BLaER1 (cell line): ENCODE measurements at regions not wholly inside any gene's neighbourhood (a gene's known extent, or its start where the extent isn't known, plus 50 kb on each side); places are given as distances from the start of the nearest gene placed in this dataset.

Experiments used
- H3K27ac ChIP-seq: shearing (Covaris generic); formaldehyde crosslinking; 2 replicates; pipeline ENCODE4 v1.8.1; 2022
- H3K27me3 ChIP-seq: shearing (Covaris generic); formaldehyde crosslinking; 2 replicates; pipeline ENCODE4 v1.8.1; 2022
- H3K36me3 ChIP-seq: shearing (Covaris generic); formaldehyde crosslinking; 2 replicates; pipeline ENCODE4 v1.8.1; 2022
- H3K4me1 ChIP-seq: shearing (Covaris generic); formaldehyde crosslinking; 2 replicates; pipeline ENCODE4 v1.8.1; 2022
- H3K4me2 ChIP-seq: shearing (Covaris generic); formaldehyde crosslinking; 2 replicates; pipeline ENCODE4 v1.8.1; 2022
- H3K4me3 ChIP-seq: shearing (Covaris generic); formaldehyde crosslinking; 2 replicates; pipeline ENCODE4 v1.8.1; 2022
- H3K9ac ChIP-seq: shearing (Covaris generic); formaldehyde crosslinking; 2 replicates; pipeline ENCODE4 v1.8.1; 2022
- H3K9me3 ChIP-seq: shearing (Covaris generic); formaldehyde crosslinking; 2 replicates; pipeline ENCODE4 v1.8.1; 2022
- H4K20me1 ChIP-seq: shearing (Covaris generic); formaldehyde crosslinking; 2 replicates; pipeline ENCODE4 v1.8.1; 2022
- Cebpa-rat ChIP-seq: shearing (Covaris generic); IDR thresholded peaks from 2 replicates; pipeline ENCODE4 v1.8.1; 2022

DNA sequence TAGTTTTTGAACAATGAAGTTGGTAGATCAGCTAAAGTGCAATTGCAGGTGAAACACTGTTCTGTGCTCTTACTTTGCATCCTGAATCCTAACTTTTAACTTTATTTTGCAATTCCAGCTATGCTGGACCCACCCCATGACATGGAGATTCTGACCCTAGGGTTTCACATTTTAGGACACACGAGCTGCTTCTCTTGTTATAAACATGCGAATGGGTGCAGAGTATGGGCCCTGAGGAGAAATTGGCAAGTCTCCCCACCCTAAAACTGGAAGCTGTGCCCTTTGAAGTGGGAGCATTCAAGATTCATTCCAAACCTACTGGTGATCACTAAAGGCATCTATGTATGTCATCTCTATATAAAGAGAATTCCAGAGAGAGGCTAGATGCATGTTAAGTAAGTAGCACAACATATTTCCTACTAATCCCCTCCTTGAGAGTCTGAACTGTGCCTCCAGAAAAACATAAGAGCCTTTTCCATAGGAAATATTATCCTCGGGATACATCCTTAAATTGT lies 794.3 kb upstream of the ZEB2 start:
- Histone ChIP-seq H3K4me3 (no peak overlapping the region), H3K27ac (no peak overlapping the region), H3K9me3 (peaks cover 51% of the 10 kb centered on the region), H3K4me1 (no peaks in the 10 kb centered on the region), H3K36me3 (0 out of 2 replicates have a peak, but pooled peaks cover 3% of the 10 kb centered on the region), H3K27me3 (no peaks in the 10 kb centered on the region), H3K9ac (no peak overlapping the region), H4K20me1 (no peaks in the 10 kb centered on the region), H3K4me2 (no peak overlapping the region)
- TF ChIP-seq Cebpa-rat, result no peak

DNA sequence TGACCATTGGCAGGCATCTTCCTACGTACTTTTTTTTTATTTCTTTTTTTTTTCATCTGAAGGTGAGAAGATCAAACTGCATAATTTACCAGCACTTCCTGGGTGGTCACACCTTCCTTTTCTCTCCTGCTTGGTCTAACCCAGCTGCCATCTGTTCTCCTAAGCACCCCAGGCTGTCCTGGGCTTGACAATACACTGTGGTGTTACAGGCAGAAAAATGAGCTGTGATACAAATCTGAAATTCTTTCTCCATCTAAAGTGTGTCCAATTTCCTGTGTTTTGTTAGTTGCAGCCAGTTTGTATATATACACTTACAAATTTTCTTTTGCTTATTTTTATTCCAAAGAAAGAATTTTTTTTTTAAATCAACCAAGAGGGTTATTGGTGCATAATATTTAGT lies 786.0 kb upstream of the ZEB2 start:
- H3K27me3 ChIP-seq, result no peaks in the 10 kb centered on the region
- no peak overlapping the region for H3K4me3 ChIP-seq
- no peaks in the 10 kb centered on the region for H3K36me3 ChIP-seq
- H4K20me1 ChIP-seq, result no peaks in the 10 kb centered on the region
- no peaks in the 10 kb centered on the region for H3K4me1 ChIP-seq
- no peak overlapping the region for H3K27ac ChIP-seq
- H3K4me2 ChIP-seq, result no peak overlapping the region
- no peak for TF ChIP-seq Cebpa-rat
- H3K9ac ChIP-seq, result no peak overlapping the region
- H3K9me3 ChIP-seq, result peaks cover 13% of the 10 kb centered on the region

DNA sequence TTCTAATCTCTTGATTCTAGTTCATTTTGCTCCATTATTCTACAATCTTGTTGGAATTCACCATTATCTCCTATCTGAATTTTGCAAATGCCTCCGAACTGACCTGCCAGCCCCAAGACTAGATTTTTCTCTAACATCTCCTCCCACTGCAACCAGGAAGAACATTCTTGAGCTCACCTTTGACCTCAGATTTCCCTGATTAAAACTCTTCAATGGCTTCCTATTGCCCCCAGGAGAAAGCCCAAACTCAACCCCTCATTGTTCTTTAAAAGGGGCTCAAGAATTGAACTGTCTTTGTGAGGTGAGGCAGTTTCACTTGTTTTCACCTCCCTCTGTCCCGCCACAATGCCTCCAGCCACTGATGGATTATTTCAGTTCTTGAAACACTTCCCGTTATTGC lies 784.6 kb upstream of the ZEB2 start:
- no peaks in the 10 kb centered on the region for H3K27me3 ChIP-seq
- H3K9me3 ChIP-seq, result peaks cover 5% of the 10 kb centered on the region
- H4K20me1 ChIP-seq, result no peaks in the 10 kb centered on the region
- H3K9ac ChIP-seq, result no peak overlapping the region
- no peaks in the 10 kb centered on the region for H3K4me1 ChIP-seq
- no peak overlapping the region for H3K4me2 ChIP-seq
- no peak for TF ChIP-seq Cebpa-rat
- H3K36me3 ChIP-seq, result no peaks in the 10 kb centered on the region
- no peak overlapping the region for H3K27ac ChIP-seq
- no peak overlapping the region for H3K4me3 ChIP-seq

DNA sequence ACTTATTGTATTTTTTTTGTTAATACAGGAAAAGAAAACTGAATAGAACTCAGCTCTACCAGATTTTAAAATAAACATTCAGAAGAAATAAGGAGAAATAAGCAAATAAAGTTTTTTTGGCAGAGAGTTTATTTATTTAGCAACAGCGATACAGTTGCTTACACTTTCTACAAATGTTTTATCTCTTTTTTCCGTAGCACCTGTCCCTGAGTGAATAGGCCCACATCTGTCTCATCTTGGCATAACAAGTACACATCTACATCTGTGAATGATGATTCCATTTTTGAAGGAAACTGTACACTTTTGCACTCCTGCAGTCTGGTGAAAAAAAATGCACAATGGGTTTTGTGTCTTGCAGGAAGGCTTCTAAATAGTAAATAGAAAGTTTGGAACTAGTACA lies 783.6 kb upstream of the ZEB2 start:
- Histone ChIP-seq H4K20me1 (no peaks in the 10 kb centered on the region), H3K27ac (no peak overlapping the region), H3K27me3 (no peaks in the 10 kb centered on the region), H3K36me3 (no peaks in the 10 kb centered on the region), H3K4me1 (no peaks in the 10 kb centered on the region), H3K4me3 (no peak overlapping the region), H3K9me3 (no peaks in the 10 kb centered on the region), H3K4me2 (no peak overlapping the region), H3K9ac (no peak overlapping the region)
- no peak for TF ChIP-seq Cebpa-rat

DNA sequence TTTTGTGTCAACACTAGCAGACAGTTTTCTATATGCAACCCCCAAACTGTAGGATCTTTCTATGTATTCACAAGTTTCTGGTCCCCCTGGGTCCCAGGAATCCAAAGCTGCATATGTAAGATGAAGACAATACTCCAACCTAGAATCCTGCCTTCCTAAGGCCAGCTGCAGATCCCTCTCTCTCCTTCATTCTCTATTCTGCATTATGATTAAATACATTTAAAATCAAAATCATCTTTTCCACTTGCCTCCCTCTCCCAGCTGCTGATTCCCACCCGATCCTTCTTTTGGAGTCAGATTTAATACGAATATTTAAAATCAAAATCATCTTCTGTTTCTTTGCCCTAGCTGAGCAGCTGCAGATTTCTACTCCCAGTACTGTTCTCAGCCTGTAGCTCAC lies 783.0 kb upstream of the ZEB2 start:
- H3K27me3 ChIP-seq, result no peaks in the 10 kb centered on the region
- H3K4me2 ChIP-seq, result no peak overlapping the region
- no peak overlapping the region for H3K27ac ChIP-seq
- TF ChIP-seq Cebpa-rat, result no peak
- H3K4me3 ChIP-seq, result no peak overlapping the region
- H3K36me3 ChIP-seq, result no peaks in the 10 kb centered on the region
- no peaks in the 10 kb centered on the region for H3K4me1 ChIP-seq
- H3K9ac ChIP-seq, result no peak overlapping the region
- no peaks in the 10 kb centered on the region for H4K20me1 ChIP-seq
- H3K9me3 ChIP-seq, result no peaks in the 10 kb centered on the region

DNA sequence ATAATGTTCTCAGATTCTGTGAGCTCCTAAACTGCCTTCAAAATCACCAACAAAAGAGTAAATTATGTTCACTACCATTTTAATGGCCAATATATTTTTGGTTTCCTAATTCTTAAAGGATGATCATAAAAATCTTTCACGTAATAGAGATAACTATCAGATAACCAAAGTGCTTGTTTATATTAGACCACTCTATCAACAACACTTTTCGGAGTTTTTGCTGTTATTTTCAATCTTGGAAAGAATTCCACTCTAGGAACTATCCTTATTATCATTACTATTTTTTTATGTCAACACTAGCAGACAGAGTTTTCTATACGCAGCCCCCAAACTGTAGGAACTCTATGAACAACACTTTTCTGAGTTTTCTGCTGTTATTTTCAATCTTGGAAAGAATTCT lies 782.5 kb upstream of the ZEB2 start:
- Histone ChIP-seq H3K27me3 (no peaks in the 10 kb centered on the region), H3K9me3 (no peaks in the 10 kb centered on the region), H3K36me3 (no peaks in the 10 kb centered on the region), H3K4me3 (no peak overlapping the region), H3K27ac (no peak overlapping the region), H3K4me1 (no peaks in the 10 kb centered on the region), H3K9ac (no peak overlapping the region), H4K20me1 (no peaks in the 10 kb centered on the region), H3K4me2 (no peak overlapping the region)
- no peak for TF ChIP-seq Cebpa-rat

DNA sequence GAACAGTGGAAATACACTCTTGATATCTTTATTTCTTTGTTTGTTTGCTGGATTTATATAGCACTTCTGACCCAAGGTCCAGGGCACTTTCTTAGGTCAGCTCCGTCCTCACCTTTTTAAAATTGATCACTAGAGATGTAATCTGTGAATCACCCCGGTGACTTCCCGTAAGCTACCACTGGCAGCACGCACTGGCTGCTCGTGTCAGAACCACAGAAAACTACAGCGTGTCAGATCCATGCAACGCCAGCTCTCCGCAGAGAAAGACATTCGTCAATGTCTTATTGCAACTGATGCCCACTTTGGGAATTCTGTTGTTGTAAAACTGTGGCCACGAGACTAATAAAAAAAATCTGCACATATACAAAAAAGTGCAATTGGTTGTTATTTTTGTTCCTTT lies 779.4 kb upstream of the ZEB2 start:
- Histone ChIP-seq H4K20me1 (no peaks in the 10 kb centered on the region), H3K9me3 (no peaks in the 10 kb centered on the region), H3K27me3 (no peaks in the 10 kb centered on the region), H3K4me2 (no peak overlapping the region), H3K36me3 (no peaks in the 10 kb centered on the region), H3K4me1 (no peaks in the 10 kb centered on the region), H3K4me3 (no peak overlapping the region), H3K9ac (no peak overlapping the region), H3K27ac (no peak overlapping the region)
- TF ChIP-seq Cebpa-rat, result no peak

DNA sequence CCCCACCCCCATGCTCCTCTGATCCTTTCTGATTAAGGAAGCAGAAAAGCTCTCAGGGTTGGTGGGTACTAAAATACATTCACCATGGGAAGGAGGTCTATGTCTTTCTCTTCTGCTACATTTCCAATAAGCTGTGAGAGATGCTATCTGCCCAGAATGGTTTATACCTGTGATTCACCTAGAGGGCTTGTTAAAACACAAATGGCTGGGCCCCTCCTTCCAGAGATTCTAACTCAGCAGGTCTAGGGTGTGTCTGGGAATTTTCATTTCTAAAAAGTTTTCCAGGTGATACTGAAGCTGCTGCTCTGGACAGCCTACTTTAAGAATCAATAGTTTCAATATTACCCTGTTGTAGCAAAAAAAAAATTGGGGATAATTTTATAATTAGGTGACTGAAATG lies 772.2 kb upstream of the ZEB2 start:
- H3K27ac ChIP-seq, result no peak overlapping the region
- H3K9me3 ChIP-seq, result no peaks in the 10 kb centered on the region
- no peak for TF ChIP-seq Cebpa-rat
- no peaks in the 10 kb centered on the region for H3K36me3 ChIP-seq
- no peak overlapping the region for H3K4me3 ChIP-seq
- H3K9ac ChIP-seq, result no peak overlapping the region
- H3K4me2 ChIP-seq, result no peak overlapping the region
- no peaks in the 10 kb centered on the region for H3K4me1 ChIP-seq
- no peaks in the 10 kb centered on the region for H3K27me3 ChIP-seq
- H4K20me1 ChIP-seq, result no peaks in the 10 kb centered on the region

DNA sequence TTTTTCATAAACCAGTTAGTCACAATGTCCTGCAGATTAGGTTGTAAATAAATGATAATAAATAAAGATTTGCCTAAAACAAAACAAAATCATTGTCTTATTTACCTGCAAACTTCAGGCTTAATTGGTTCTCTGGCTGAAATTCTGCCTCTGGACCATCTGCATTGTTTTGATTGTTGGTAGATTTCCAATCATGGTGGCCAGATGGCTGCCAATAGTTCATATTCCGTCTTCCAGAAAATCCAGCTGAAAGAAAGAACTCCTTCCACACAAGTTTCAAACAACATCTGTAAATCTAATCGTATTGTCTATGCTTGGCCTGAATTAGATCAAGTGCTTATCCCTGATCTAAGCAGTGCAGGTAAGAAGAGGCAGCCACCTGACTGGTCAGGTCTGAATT lies 771.1 kb upstream of the ZEB2 start:
- Histone ChIP-seq H3K4me1 (no peaks in the 10 kb centered on the region), H3K4me2 (no peak overlapping the region), H3K9ac (no peak overlapping the region), H3K27me3 (no peaks in the 10 kb centered on the region), H3K36me3 (no peaks in the 10 kb centered on the region), H3K4me3 (no peak overlapping the region), H3K27ac (no peak overlapping the region), H3K9me3 (no peaks in the 10 kb centered on the region), H4K20me1 (no peaks in the 10 kb centered on the region)
- no peak for TF ChIP-seq Cebpa-rat

DNA sequence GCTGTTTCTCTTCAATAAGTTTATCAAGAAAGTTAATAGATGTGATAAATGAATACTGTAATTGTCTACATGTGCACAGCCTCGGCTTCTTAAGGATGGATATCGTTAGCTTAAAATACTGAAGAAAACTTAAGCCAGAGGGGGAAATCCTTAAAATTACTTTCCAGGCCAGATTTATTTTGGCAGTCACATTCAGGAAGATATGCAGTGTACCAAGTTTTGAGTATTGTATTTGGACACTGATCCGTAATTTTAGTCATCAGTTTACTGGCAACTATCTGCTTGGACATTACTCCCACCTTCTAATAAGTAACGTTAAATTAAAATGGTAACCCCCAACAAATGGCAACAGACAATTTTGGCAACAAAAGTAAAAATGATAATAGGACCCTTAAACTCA lies 770.0 kb upstream of the ZEB2 start:
- H3K27ac ChIP-seq, result no peak overlapping the region
- H3K9me3 ChIP-seq, result no peaks in the 10 kb centered on the region
- no peak overlapping the region for H3K4me2 ChIP-seq
- H3K27me3 ChIP-seq, result no peaks in the 10 kb centered on the region
- no peak overlapping the region for H3K9ac ChIP-seq
- no peak for TF ChIP-seq Cebpa-rat
- no peak overlapping the region for H3K4me3 ChIP-seq
- no peaks in the 10 kb centered on the region for H3K36me3 ChIP-seq
- no peaks in the 10 kb centered on the region for H4K20me1 ChIP-seq
- H3K4me1 ChIP-seq, result no peaks in the 10 kb centered on the region
